Uterus (tissue), 2 donors: ENCODE measurements at regions not wholly inside any gene's neighbourhood (a gene's known extent, or its start where the extent isn't known, plus 50 kb on each side); places are given as distances from the start of the nearest gene placed in this dataset.

Source experiments
- POLR2A ChIP-seq, 2 donors: fragments of 450-650 bp; IDR thresholded peaks; one replicate each; pipeline ENCODE4 v1.6.1; 2016; ENCODE audit warnings: antibody characterized with exemption in 2 of 2, mild to moderate bottlenecking in 1 of 2, moderate library complexity in 1 of 2
- TF ChIP-seq, protein P1 (sequence below), 4 experiments: fragments of 200-600 bp in 2 of 4; fragments of 450-650 bp in 2 of 4; sonication (generic) in 2 of 4; IDR thresholded peaks; one replicate each; pipeline ENCODE4 v1.5.1; 2016 to 2019; ENCODE audit warnings: antibody characterized with exemption in 4 of 4, mild to moderate bottlenecking in 2 of 4, moderate library complexity in 1 of 4

- TF ChIP-seq, protein P1, sequence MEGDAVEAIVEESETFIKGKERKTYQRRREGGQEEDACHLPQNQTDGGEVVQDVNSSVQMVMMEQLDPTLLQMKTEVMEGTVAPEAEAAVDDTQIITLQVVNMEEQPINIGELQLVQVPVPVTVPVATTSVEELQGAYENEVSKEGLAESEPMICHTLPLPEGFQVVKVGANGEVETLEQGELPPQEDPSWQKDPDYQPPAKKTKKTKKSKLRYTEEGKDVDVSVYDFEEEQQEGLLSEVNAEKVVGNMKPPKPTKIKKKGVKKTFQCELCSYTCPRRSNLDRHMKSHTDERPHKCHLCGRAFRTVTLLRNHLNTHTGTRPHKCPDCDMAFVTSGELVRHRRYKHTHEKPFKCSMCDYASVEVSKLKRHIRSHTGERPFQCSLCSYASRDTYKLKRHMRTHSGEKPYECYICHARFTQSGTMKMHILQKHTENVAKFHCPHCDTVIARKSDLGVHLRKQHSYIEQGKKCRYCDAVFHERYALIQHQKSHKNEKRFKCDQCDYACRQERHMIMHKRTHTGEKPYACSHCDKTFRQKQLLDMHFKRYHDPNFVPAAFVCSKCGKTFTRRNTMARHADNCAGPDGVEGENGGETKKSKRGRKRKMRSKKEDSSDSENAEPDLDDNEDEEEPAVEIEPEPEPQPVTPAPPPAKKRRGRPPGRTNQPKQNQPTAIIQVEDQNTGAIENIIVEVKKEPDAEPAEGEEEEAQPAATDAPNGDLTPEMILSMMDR (IDR thresholded peaks at IDR 0.05): no peak
- TF ChIP-seq POLR2A (IDR thresholded peaks at IDR 0.05): no peak
Measured at GRCh38 chr5:164356790-164357189, 851.4 kb downstream of the MAT2B start.
